ENCODE measurements at regions not wholly inside any gene's neighbourhood (a gene's known extent, or its start where the extent isn't known, plus 50 kb on each side); places are given as distances from the start of the nearest gene placed in this dataset.
"Not testable (repeated sequence)": the region's sequence is repeated elsewhere in the genome, so short reads cannot be mapped to it uniquely, and the experiment has no call there.

- in situ Hi-C loops (cut with MboI; ENCODE audit: low sequenced_read_pairs, unreplicated experiment); DNase-seq (ENCODE audit: low spot score): not testable (repeated sequence)
Observed at GRCh38 chr2:111509225-111509869, 374.6 kb downstream of the ANAPC1 start.

GRCh38 chr2:111510384-111510783 is 373.6 kb downstream of the ANAPC1 start:
- DNase-seq (ENCODE audit: low spot score); in situ Hi-C loops (cut with MboI; ENCODE audit: low sequenced_read_pairs, unreplicated experiment): not testable (repeated sequence)

GRCh38 chr2:111511062-111511461 is 372.9 kb downstream of the ANAPC1 start:
- in situ Hi-C loops (cut with MboI; ENCODE audit: low sequenced_read_pairs, unreplicated experiment); DNase-seq (ENCODE audit: low spot score): not testable (repeated sequence)

GRCh38 chr2:111512378-111512777 is 371.6 kb downstream of the ANAPC1 start:
- DNase-seq (ENCODE audit: low spot score); in situ Hi-C loops (cut with MboI; ENCODE audit: low sequenced_read_pairs, unreplicated experiment): not testable (repeated sequence)

- in situ Hi-C loops (cut with MboI; ENCODE audit: low sequenced_read_pairs, unreplicated experiment); DNase-seq (ENCODE audit: low spot score): not testable (repeated sequence)
Observed at GRCh38 chr2:111514138-111514537, 369.9 kb downstream of the ANAPC1 start.

GRCh38 chr2:111517050-111517720 is 366.8 kb downstream of the ANAPC1 start:
- in situ Hi-C loops (cut with MboI; ENCODE audit: low sequenced_read_pairs, unreplicated experiment); DNase-seq (ENCODE audit: low spot score): not testable (repeated sequence)

- DNase-seq (ENCODE audit: low spot score); in situ Hi-C loops (cut with MboI; ENCODE audit: low sequenced_read_pairs, unreplicated experiment): not testable (repeated sequence)
Observed at GRCh38 chr2:111517721-111518053, 366.3 kb downstream of the ANAPC1 start.

- no peak for TF ChIP-seq CTCF (IDR thresholded peaks at IDR 0.05; ENCODE audit: borderline replicate concordance, control extremely low read depth, extremely low read depth, insufficient read depth, missing control alignments)
- no peak for DNase-seq (ENCODE audit: low spot score)
- in situ Hi-C loops (cut with MboI; ENCODE audit: low sequenced_read_pairs, unreplicated experiment): no loop called here
Observed at GRCh38 chr2:111519071-111519470, 364.9 kb downstream of the ANAPC1 start.

- in situ Hi-C loops (cut with MboI; ENCODE audit: low sequenced_read_pairs, unreplicated experiment): no loop called here
- no peak for DNase-seq (ENCODE audit: low spot score)
Observed at GRCh38 chr2:111522231-111522768, 361.7 kb downstream of the ANAPC1 start.

GRCh38 chr2:111523009-111523408 is 361.0 kb downstream of the ANAPC1 start:
- TF ChIP-seq CTCF (IDR thresholded peaks at IDR 0.05; ENCODE audit: borderline replicate concordance, control extremely low read depth, extremely low read depth, insufficient read depth, missing control alignments): no peak
- in situ Hi-C loops (cut with MboI; ENCODE audit: low sequenced_read_pairs, unreplicated experiment): no loop called here
- DNase-seq (ENCODE audit: low spot score): no peak

More at GRCh38 chr2:111522231-111522768, 361.7 kb downstream of the ANAPC1 start:
- TF ChIP-seq CTCF (IDR thresholded peaks at IDR 0.05; ENCODE audit: borderline replicate concordance, control extremely low read depth, extremely low read depth, insufficient read depth, missing control alignments): no peak

GRCh38 chr2:111525026-111525425 is 359.0 kb downstream of the ANAPC1 start:
- in situ Hi-C loops (cut with MboI; ENCODE audit: low sequenced_read_pairs, unreplicated experiment): not testable (repeated sequence)

GRCh38 chr2:111526041-111526639 is 357.9 kb downstream of the ANAPC1 start:
- in situ Hi-C loops (cut with MboI; ENCODE audit: low sequenced_read_pairs, unreplicated experiment); DNase-seq (ENCODE audit: low spot score): not testable (repeated sequence)

More at GRCh38 chr2:111525026-111525425, 359.0 kb downstream of the ANAPC1 start:
- DNase-seq (ENCODE audit: low spot score): not testable (repeated sequence)

GRCh38 chr2:111527707-111528400 is 356.1 kb downstream of the ANAPC1 start:
- in situ Hi-C loops (cut with MboI; ENCODE audit: low sequenced_read_pairs, unreplicated experiment); DNase-seq (ENCODE audit: low spot score): not testable (repeated sequence)

- DNase-seq (ENCODE audit: low spot score); in situ Hi-C loops (cut with MboI; ENCODE audit: low sequenced_read_pairs, unreplicated experiment): not testable (repeated sequence)
Observed at GRCh38 chr2:111529022-111529421, 355.0 kb downstream of the ANAPC1 start.
